HCT116 (cell line): ENCODE measurements at regions not wholly inside any gene's neighbourhood (a gene's known extent, or its start where the extent isn't known, plus 50 kb on each side); places are given as distances from the start of the nearest gene placed in this dataset.

Source experiments
- ATAC-seq: fragments of 200-7000 bp; cut with Tn5 transposase; 2 replicates; pipeline ENCODE4 v1.9.1; 2020; ENCODE audit warnings: mild to moderate bottlenecking, moderate library complexity
- BruUV-seq: library from RNA; stranded (reverse); fragments of 400-500 nt; replicated peaks from 2 replicates; lab custom pipeline; 2021; lab: Mats Ljungman, UMichigan
- CTCF ChIA-PET: fragments of 300-600 bp; sonication (Branson Sonifier 250); formaldehyde crosslinking; loops from one replicate; lab custom pipeline; 2021; ENCODE audit warnings: antibody characterized with exemption; lab: Charles Lee
- POLR2A ChIA-PET: fragments of 300-600, 350-600 bp; sonication (Branson Sonifier 250); formaldehyde crosslinking; loops from one replicate; lab custom pipeline; 2021; ENCODE audit warnings: antibody characterized with exemption; lab: Charles Lee
- RAD21 ChIA-PET, 2 experiments: fragments of 300-600 bp; sonication (Branson Sonifier 250); formaldehyde crosslinking; loops; one replicate each; lab custom pipeline; 2023; ENCODE audit warnings: low total read pairs in 2 of 2; ENCODE audit not compliant: uncharacterized antibody in 2 of 2, unreplicated experiment in 2 of 2, low non-redundant PET in 1 of 2; lab: Charles Lee
- DNase-seq: peaks from one replicate; pipeline ENCODE4 v3.0.0-alpha.2; 2010; ENCODE audit warnings: low read depth, low spot score
- H2AFZ ChIP-seq: fragments of 200-600 bp; shearing (Covaris generic), sonication (generic); 2 replicates; pipeline ENCODE4 v1.6.1; 2017; ENCODE audit warnings: low read depth, mixed run types, mixed read lengths, antibody characterized with exemption, low read length; ENCODE audit not compliant: poor library complexity, severe bottlenecking
- H3K27ac ChIP-seq: 2 replicates; pipeline ENCODE4 v1.5.1; 2012; ENCODE audit warnings: low read depth, low read length
- H3K27me3 ChIP-seq: fragments of 200-600 bp; sonication (generic); 2 replicates; pipeline ENCODE4 v1.6.1; 2016; ENCODE audit warnings: mixed run types, low read length, mixed read lengths; ENCODE audit not compliant: insufficient read depth
- H3K36me3 ChIP-seq, 2 experiments: fragments of 200-500 bp in 1 of 2; fragments of 200-600 bp in 1 of 2; sonication (Bioruptor generic) in 1 of 2; sonication (generic) in 1 of 2; 2 replicates each; pipeline versions ENCODE4 v1.5.1 to v1.6.1; 2014 to 2016; ENCODE audit warnings: low read length in 2 of 2, inconsistent platforms in 1 of 2, mixed read lengths in 1 of 2, mixed run types in 1 of 2; ENCODE audit not compliant: insufficient read depth in 2 of 2, control insufficient read depth in 1 of 2
- H3K4me1 ChIP-seq, 2 experiments: fragments of 200-600 bp in 1 of 2; sonication (generic) in 1 of 2; 2 replicates each; pipeline versions ENCODE4 v1.5.1 to v1.6.1; 2012 to 2017; ENCODE audit warnings: low read length in 2 of 2, inconsistent platforms in 1 of 2, mild to moderate bottlenecking in 1 of 2, mixed read lengths in 1 of 2, mixed run types in 1 of 2, moderate library complexity in 1 of 2; ENCODE audit not compliant: insufficient read depth in 2 of 2, control insufficient read depth in 1 of 2
- H3K4me2 ChIP-seq: fragments of 200-600 bp; sonication (generic); 2 replicates; pipeline ENCODE4 v1.6.1; 2017; ENCODE audit warnings: mixed run types, low read length, mixed read lengths
- H3K4me3 ChIP-seq, 2 experiments: fragments of 200-600 bp in 1 of 2; sonication (generic) in 1 of 2; replicated peaks in 1 of 2; 2 replicates each; pipeline ENCODE4 v1.5.1; 2011 to 2016; ENCODE audit warnings: low read length in 2 of 2, control low read depth in 1 of 2, low read depth in 1 of 2, mild to moderate bottlenecking in 1 of 2, mixed read lengths in 1 of 2, mixed run types in 1 of 2
- H3K79me2 ChIP-seq: fragments of 200-600 bp; sonication (generic); 2 replicates; pipeline ENCODE4 v1.6.1; 2017; ENCODE audit warnings: mild to moderate bottlenecking, mixed run types, low read length, moderate library complexity, mixed read lengths; ENCODE audit not compliant: insufficient read depth
- H3K9ac ChIP-seq: fragments of 200-600 bp; sonication (generic); 2 replicates; pipeline ENCODE4 v1.6.1; 2016; ENCODE audit warnings: low read length, mixed read lengths
- H3K9me2 ChIP-seq: fragments of 200-600 bp; sonication (generic), shearing (Covaris generic); 2 replicates; pipeline ENCODE4 v1.6.1; 2017; ENCODE audit warnings: mixed run types, mild to moderate bottlenecking, moderate library complexity; ENCODE audit not compliant: insufficient read depth
- H3K9me3 ChIP-seq, 2 experiments: fragments of 200-500 bp in 1 of 2; fragments of 200-600 bp in 1 of 2; sonication (Bioruptor generic) in 1 of 2; sonication (generic) in 1 of 2; 2 replicates each; pipeline ENCODE4 v1.6.1; 2014 to 2017; ENCODE audit warnings: low read length in 2 of 2, mixed read lengths in 2 of 2, inconsistent platforms in 1 of 2, low read depth in 1 of 2, mild to moderate bottlenecking in 1 of 2, mixed run types in 1 of 2, moderate library complexity in 1 of 2; ENCODE audit not compliant: control insufficient read depth in 1 of 2, insufficient read depth in 1 of 2
- H4K20me1 ChIP-seq: fragments of 200-600 bp; sonication (generic), shearing (Covaris generic); 2 replicates; pipeline ENCODE4 v1.6.1; 2017; ENCODE audit warnings: mixed run types, mild to moderate bottlenecking, moderate library complexity; ENCODE audit not compliant: insufficient read depth
- CBX3 ChIP-seq: IDR thresholded peaks from 2 replicates; pipeline ENCODE4 v1.6.1; 2012; ENCODE audit warnings: low read depth
- CEBPB ChIP-seq: IDR thresholded peaks from 2 replicates; pipeline ENCODE4 v1.6.1; 2012; ENCODE audit warnings: low read depth
- ELF1 ChIP-seq: IDR thresholded peaks from 2 replicates; pipeline ENCODE4 v1.6.1; 2012; ENCODE audit warnings: low read depth, borderline replicate concordance
- EZH2 ChIP-seq: fragments of 200-600 bp; sonication (generic); IDR thresholded peaks from 2 replicates; pipeline ENCODE4 v1.6.1; 2017; ENCODE audit warnings: antibody characterized with exemption, mixed run types
- EZH2phosphoT487 ChIP-seq: fragments of 200-600 bp; IDR thresholded peaks from 2 replicates; pipeline ENCODE4 v1.6.1; 2018; ENCODE audit warnings: antibody characterized with exemption, borderline replicate concordance
- POLR2A ChIP-seq: IDR thresholded peaks from 2 replicates; pipeline ENCODE4 v1.7.0; 2011; ENCODE audit warnings: borderline replicate concordance; ENCODE audit not compliant: insufficient read depth, insufficient read length; ENCODE audit errors: extremely low read depth
- SIN3A ChIP-seq: IDR thresholded peaks from 2 replicates; pipeline ENCODE4 v1.6.1; 2012; ENCODE audit warnings: low read depth
- SP1 ChIP-seq: IDR thresholded peaks from 2 replicates; pipeline ENCODE4 v1.6.1; 2012; ENCODE audit warnings: low read depth
- SRF ChIP-seq: IDR thresholded peaks from 2 replicates; pipeline ENCODE4 v1.6.1; 2012; ENCODE audit warnings: low read depth
- YY1 ChIP-seq: IDR thresholded peaks from 2 replicates; pipeline ENCODE4 v1.6.1; 2011; ENCODE audit warnings: low read length, low read depth, moderate library complexity, mild to moderate bottlenecking; ENCODE audit not compliant: insufficient replicate concordance; ENCODE audit errors: extremely low read depth
- ZFX ChIP-seq: fragments of 450-650 bp; IDR thresholded peaks from 2 replicates; pipeline ENCODE4 v1.6.1; 2017
- intact Hi-C: fragments of 100-400 bp; cut with micrococcal nuclease; formaldehyde crosslinking; loops from 2 replicates; pipeline ENCODE4 v1.10.0; 2022
- TF ChIP-seq, protein P1 (sequence below), 3 experiments: fragments of 200-600 bp in 1 of 3; sonication (generic) in 1 of 3; IDR thresholded peaks in 2 of 3; conservative IDR thresholded peaks in 1 of 3; 2 replicates each; pipeline ENCODE4 v1.5.1; 2012 to 2017; ENCODE audit warnings: low read depth in 2 of 3, low read length in 2 of 3, antibody characterized with exemption in 1 of 3, borderline replicate concordance in 1 of 3, control low read depth in 1 of 3, mild to moderate bottlenecking in 1 of 3, mixed read lengths in 1 of 3, mixed run types in 1 of 3, moderate library complexity in 1 of 3; ENCODE audit not compliant: insufficient read depth in 1 of 3
- TF ChIP-seq, protein P2 (sequence below): IDR thresholded peaks from 2 replicates; pipeline ENCODE4 v1.6.1; 2012
- TF ChIP-seq, protein P3 (sequence below): IDR thresholded peaks from 2 replicates; pipeline ENCODE4 v1.6.1; 2012; ENCODE audit warnings: low read depth

DNA sequence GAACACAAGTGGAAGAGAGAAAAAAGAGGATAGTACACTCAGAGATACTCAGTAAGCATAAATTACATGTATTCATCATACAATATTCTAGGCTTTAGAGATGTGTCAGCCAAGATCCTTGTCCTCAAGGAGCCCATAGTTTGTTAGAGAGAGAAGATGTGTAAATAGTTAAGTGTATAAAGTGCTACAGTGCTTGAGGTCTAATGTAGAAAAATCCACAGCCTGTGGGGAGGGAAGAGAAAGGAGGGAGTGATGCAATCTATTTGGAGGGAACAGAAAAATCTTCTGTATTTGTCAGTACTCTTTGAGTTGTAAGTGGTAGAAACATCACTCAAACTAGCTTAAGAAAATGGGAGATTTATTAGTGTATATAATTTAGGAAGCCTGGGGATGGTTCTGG lies 81.9 kb downstream of the PALM2AKAP2 start:
- Histone ChIP-seq H3K4me2 (no peak overlapping the region), H3K9me3 (no peaks in the 10 kb centered on the region), H3K4me1 (peaks cover 0 to 3% of the 10 kb centered on the region in 2 experiments; a peak in 3 of 4 replicates), H3K9me2 (no peaks in the 10 kb centered on the region), H3K9ac (no peak overlapping the region)
- BruUV-seq: no TSS peak
- intact Hi-C loops: no loop called here
- CTCF ChIA-PET: interaction anchor here (1.5 kb wide), 1 partner anchor 44 kb away, joined by 6 read pairs; no protein-coding TSS in a partner anchor
- TF ChIP-seq, protein P1, sequence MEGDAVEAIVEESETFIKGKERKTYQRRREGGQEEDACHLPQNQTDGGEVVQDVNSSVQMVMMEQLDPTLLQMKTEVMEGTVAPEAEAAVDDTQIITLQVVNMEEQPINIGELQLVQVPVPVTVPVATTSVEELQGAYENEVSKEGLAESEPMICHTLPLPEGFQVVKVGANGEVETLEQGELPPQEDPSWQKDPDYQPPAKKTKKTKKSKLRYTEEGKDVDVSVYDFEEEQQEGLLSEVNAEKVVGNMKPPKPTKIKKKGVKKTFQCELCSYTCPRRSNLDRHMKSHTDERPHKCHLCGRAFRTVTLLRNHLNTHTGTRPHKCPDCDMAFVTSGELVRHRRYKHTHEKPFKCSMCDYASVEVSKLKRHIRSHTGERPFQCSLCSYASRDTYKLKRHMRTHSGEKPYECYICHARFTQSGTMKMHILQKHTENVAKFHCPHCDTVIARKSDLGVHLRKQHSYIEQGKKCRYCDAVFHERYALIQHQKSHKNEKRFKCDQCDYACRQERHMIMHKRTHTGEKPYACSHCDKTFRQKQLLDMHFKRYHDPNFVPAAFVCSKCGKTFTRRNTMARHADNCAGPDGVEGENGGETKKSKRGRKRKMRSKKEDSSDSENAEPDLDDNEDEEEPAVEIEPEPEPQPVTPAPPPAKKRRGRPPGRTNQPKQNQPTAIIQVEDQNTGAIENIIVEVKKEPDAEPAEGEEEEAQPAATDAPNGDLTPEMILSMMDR (IDR thresholded peaks at IDR 0.05 in 2 of 3, conservative IDR thresholded peaks at IDR 0.05 in 1 of 3; ENCODE audit: borderline replicate concordance in 1 of 3, insufficient read depth in 1 of 3, low read depth in 2 of 3, low read length in 2 of 3): no peak
- TF ChIP-seq, protein P2, sequence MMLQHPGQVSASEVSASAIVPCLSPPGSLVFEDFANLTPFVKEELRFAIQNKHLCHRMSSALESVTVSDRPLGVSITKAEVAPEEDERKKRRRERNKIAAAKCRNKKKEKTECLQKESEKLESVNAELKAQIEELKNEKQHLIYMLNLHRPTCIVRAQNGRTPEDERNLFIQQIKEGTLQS: no peak
- TF ChIP-seq SP1: no peak
- TF ChIP-seq CEBPB: no peak
- no peak for TF ChIP-seq EZH2phosphoT487
- TF ChIP-seq POLR2A: no peak
- TF ChIP-seq CBX3: no peak
- TF ChIP-seq SRF: no peak
- no peak for TF ChIP-seq ZFX
- TF ChIP-seq YY1: no peak
- TF ChIP-seq SIN3A: no peak
- no peak for TF ChIP-seq ELF1
- TF ChIP-seq, protein P3, sequence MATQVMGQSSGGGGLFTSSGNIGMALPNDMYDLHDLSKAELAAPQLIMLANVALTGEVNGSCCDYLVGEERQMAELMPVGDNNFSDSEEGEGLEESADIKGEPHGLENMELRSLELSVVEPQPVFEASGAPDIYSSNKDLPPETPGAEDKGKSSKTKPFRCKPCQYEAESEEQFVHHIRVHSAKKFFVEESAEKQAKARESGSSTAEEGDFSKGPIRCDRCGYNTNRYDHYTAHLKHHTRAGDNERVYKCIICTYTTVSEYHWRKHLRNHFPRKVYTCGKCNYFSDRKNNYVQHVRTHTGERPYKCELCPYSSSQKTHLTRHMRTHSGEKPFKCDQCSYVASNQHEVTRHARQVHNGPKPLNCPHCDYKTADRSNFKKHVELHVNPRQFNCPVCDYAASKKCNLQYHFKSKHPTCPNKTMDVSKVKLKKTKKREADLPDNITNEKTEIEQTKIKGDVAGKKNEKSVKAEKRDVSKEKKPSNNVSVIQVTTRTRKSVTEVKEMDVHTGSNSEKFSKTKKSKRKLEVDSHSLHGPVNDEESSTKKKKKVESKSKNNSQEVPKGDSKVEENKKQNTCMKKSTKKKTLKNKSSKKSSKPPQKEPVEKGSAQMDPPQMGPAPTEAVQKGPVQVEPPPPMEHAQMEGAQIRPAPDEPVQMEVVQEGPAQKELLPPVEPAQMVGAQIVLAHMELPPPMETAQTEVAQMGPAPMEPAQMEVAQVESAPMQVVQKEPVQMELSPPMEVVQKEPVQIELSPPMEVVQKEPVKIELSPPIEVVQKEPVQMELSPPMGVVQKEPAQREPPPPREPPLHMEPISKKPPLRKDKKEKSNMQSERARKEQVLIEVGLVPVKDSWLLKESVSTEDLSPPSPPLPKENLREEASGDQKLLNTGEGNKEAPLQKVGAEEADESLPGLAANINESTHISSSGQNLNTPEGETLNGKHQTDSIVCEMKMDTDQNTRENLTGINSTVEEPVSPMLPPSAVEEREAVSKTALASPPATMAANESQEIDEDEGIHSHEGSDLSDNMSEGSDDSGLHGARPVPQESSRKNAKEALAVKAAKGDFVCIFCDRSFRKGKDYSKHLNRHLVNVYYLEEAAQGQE: no peak
- no peak for TF ChIP-seq EZH2
- TF ChIP-seq, all 23 proteins: peak for 0
- peaks cover 44% of the 10 kb centered on the region for H3K27me3 ChIP-seq
- POLR2A ChIA-PET: no interaction called here
- no peak overlapping the region for H3K4me3 ChIP-seq
- no peak for ATAC-seq
- no peaks in the 10 kb centered on the region for H3K36me3 ChIP-seq
- no peaks in the 10 kb centered on the region for H4K20me1 ChIP-seq
- no peak for DNase-seq
- H2AFZ ChIP-seq: no peak overlapping the region
- RAD21 ChIA-PET: no interaction called here
- no peaks in the 10 kb centered on the region for H3K79me2 ChIP-seq
- no peak overlapping the region for H3K27ac ChIP-seq
